DOHH2 (cell line): ENCODE measurements at regions not wholly inside any gene's neighbourhood (a gene's known extent, or its start where the extent isn't known, plus 50 kb on each side); places are given as distances from the start of the nearest gene placed in this dataset.

ENCODE experiments used
- CTCF ChIP-seq: fragments of 200-600 bp; sonication (generic); IDR thresholded peaks from one replicate; pipeline ENCODE4 v1.5.1; 2014; ENCODE audit warnings: antibody characterized with exemption, mild to moderate bottlenecking, low read depth, low read length; ENCODE audit not compliant: poor library complexity, severe bottlenecking
- EZH2phosphoT487 ChIP-seq: fragments of 200-600 bp; sonication (generic); IDR thresholded peaks from 2 replicates; pipeline ENCODE4 v1.6.1; 2017; ENCODE audit warnings: borderline replicate concordance, mild to moderate bottlenecking, antibody characterized with exemption, low read length, moderate library complexity, mixed read lengths

GRCh38 chr2:16050908-16051489 is 110.6 kb downstream of the MYCN start:
- TF ChIP-seq CTCF = no peak
- no peak for TF ChIP-seq EZH2phosphoT487
